H1 (cell line): ENCODE measurements at regions not wholly inside any gene's neighbourhood (a gene's known extent, or its start where the extent isn't known, plus 50 kb on each side); places are given as distances from the start of the nearest gene placed in this dataset.

ENCODE experiments used
- ATF2 ChIP-seq: IDR thresholded peaks from 2 replicates; pipeline ENCODE4 v1.6.1; 2012; ENCODE audit warnings: low read length, inconsistent platforms
- BRCA1 ChIP-seq: IDR thresholded peaks from 2 replicates; pipeline ENCODE4 v1.6.1; 2012; ENCODE audit warnings: low read depth, low read length, improper control_type of control experiment
- EZH2 ChIP-seq: fragments of 200-600 bp; sonication (generic); IDR thresholded peaks from 2 replicates; pipeline ENCODE4 v1.7.1; 2012; ENCODE audit warnings: low read depth, mild to moderate bottlenecking, moderate library complexity, low read length, inconsistent platforms; ENCODE audit not compliant: severe bottlenecking
- KDM4A ChIP-seq: IDR thresholded peaks from one replicate; pipeline ENCODE4 v1.7.1; 2012; ENCODE audit warnings: low read depth, mild to moderate bottlenecking, moderate library complexity, low read length, inconsistent platforms; ENCODE audit not compliant: severe bottlenecking
- SP2 ChIP-seq: IDR thresholded peaks from 2 replicates; pipeline ENCODE4 v1.6.1; 2012; ENCODE audit warnings: mild to moderate bottlenecking, low read length, inconsistent platforms
- TF ChIP-seq, protein P1 (sequence below), 3 experiments: IDR thresholded peaks; 1 replicate in 2 of 3; 2 replicates in 1 of 3; pipeline versions ENCODE4 v1.5.1 to v1.6.1; 2011; ENCODE audit warnings: low read length in 3 of 3, mild to moderate bottlenecking in 3 of 3, inconsistent platforms in 2 of 3, low read depth in 1 of 3, moderate library complexity in 1 of 3; ENCODE audit not compliant: insufficient read depth in 1 of 3; ENCODE audit errors: control extremely low read depth in 1 of 3

GRCh38 chr4:175988511-175988910, 77.1 kb upstream of the WDR17 start (continued):
- TF ChIP-seq ATF2: no peak
- no peak for TF ChIP-seq KDM4A
- no peak for TF ChIP-seq EZH2
- TF ChIP-seq BRCA1: no peak
- TF ChIP-seq SP2: no peak
- TF ChIP-seq, protein P1, sequence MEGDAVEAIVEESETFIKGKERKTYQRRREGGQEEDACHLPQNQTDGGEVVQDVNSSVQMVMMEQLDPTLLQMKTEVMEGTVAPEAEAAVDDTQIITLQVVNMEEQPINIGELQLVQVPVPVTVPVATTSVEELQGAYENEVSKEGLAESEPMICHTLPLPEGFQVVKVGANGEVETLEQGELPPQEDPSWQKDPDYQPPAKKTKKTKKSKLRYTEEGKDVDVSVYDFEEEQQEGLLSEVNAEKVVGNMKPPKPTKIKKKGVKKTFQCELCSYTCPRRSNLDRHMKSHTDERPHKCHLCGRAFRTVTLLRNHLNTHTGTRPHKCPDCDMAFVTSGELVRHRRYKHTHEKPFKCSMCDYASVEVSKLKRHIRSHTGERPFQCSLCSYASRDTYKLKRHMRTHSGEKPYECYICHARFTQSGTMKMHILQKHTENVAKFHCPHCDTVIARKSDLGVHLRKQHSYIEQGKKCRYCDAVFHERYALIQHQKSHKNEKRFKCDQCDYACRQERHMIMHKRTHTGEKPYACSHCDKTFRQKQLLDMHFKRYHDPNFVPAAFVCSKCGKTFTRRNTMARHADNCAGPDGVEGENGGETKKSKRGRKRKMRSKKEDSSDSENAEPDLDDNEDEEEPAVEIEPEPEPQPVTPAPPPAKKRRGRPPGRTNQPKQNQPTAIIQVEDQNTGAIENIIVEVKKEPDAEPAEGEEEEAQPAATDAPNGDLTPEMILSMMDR (IDR thresholded peaks at IDR 0.05; ENCODE audit: control extremely low read depth in 1 of 3, insufficient read depth in 1 of 3, low read depth in 1 of 3, low read length in 3 of 3): no peak
